A549 (cell line): ENCODE measurements at regions not wholly inside any gene's neighbourhood (a gene's known extent, or its start where the extent isn't known, plus 50 kb on each side); places are given as distances from the start of the nearest gene placed in this dataset.
A peak's percentile ranks its signal among the peaks of the same experiment; 100 is the strongest.

Experiments used
- ATAC-seq, 2 experiments: fragments of 200-7000 bp in 1 of 2; fragments of >200 bp in 1 of 2; cut with Nextera tagmentation in 1 of 2; cut with Tn5 transposase in 1 of 2; 3 replicates each; pipeline versions ENCODE4 v1.8.0 to v1.9.1; 2018 to 2020; ENCODE audit warnings: mild to moderate bottlenecking in 1 of 2, moderate library complexity in 1 of 2
- CTCF ChIA-PET: fragments of 300-600 bp; sonication (Branson Sonifier 250); formaldehyde crosslinking; extraction: SDS; loops from one replicate; lab custom pipeline; 2021; ENCODE audit warnings: antibody characterized with exemption, inconsistent platforms; lab: Yijun Ruan, JAX
- POLR2A ChIA-PET: fragments of 350-600 bp; formaldehyde crosslinking; extraction: SDS; loops from one replicate; lab custom pipeline; 2021; ENCODE audit warnings: antibody characterized with exemption, inconsistent platforms; lab: Yijun Ruan, JAX
- DNase-seq, 2 experiments: peaks; one replicate each; pipeline versions ENCODE4 v3.0.0 to v3.0.0-alpha.2; 2011 to 2016; ENCODE audit warnings: low read depth in 1 of 2, low spot score in 1 of 2
- FAIRE-seq: peaks from 2 replicates; lab custom pipeline; 2011; peaks lifted over from hg19 to GRCh38; lab: Jason Lieb, UNC
- H3K27ac ChIP-seq, 2 experiments: fragments of >200 bp; sonication (Bioruptor Twin); formaldehyde crosslinking; 3 replicates each; pipeline ENCODE4 v1.5.1; 2016 to 2017
- H3K4me1 ChIP-seq: fragments of >200 bp; sonication (Bioruptor Twin); formaldehyde crosslinking; 3 replicates; pipeline ENCODE4 v1.6.1; 2016
- H3K4me2 ChIP-seq: fragments of >200 bp; sonication (Bioruptor Twin); formaldehyde crosslinking; 3 replicates; pipeline ENCODE4 v1.6.1; 2016
- H3K4me3 ChIP-seq: fragments of >200 bp; sonication (Bioruptor Twin); formaldehyde crosslinking; 3 replicates; pipeline ENCODE4 v1.5.1; 2016
- H3K9me3 ChIP-seq: fragments of >200 bp; sonication (Bioruptor Twin); formaldehyde crosslinking; 3 replicates; pipeline ENCODE4 v1.6.1; 2016
- BHLHE40 ChIP-seq: IDR thresholded peaks from 2 replicates; pipeline ENCODE4 v1.6.1; 2012; ENCODE audit warnings: low read depth, low read length, inconsistent platforms
- CBX2 ChIP-seq: fragments of 200-600 bp; sonication (generic); IDR thresholded peaks from 2 replicates; pipeline ENCODE4 v1.6.1; 2016; ENCODE audit warnings: low read depth, mild to moderate bottlenecking, borderline replicate concordance
- CHD2 ChIP-seq: fragments of 150-350 bp; IDR thresholded peaks from 2 replicates; pipeline ENCODE4 v1.6.1; 2014; ENCODE audit warnings: low read length; ENCODE audit not compliant: partially characterized antibody
- CHD4 ChIP-seq: fragments of 200-600 bp; sonication (generic); IDR thresholded peaks from 2 replicates; pipeline ENCODE4 v1.6.1; 2016; ENCODE audit warnings: antibody characterized with exemption, mild to moderate bottlenecking, borderline replicate concordance
- FOSL2 ChIP-seq, 2 experiments: fragments of 450-650 bp in 1 of 2; fragments of >200 bp in 1 of 2; sonication (Bioruptor Twin) in 1 of 2; formaldehyde crosslinking; IDR thresholded peaks; 2 replicates each; pipeline versions ENCODE4 v1.5.0 to v1.6.1; 2016 to 2020; ENCODE audit warnings: mild to moderate bottlenecking in 1 of 2, moderate library complexity in 1 of 2
- FOXS1 ChIP-seq: fragments of 250-450 bp; sonication (Bioruptor Pico); IDR thresholded peaks from 2 replicates; pipeline ENCODE4 v1.5.0; 2020; ENCODE audit warnings: mild to moderate bottlenecking, moderate library complexity
- JUN ChIP-seq, 2 experiments: fragments of >200 bp; sonication (Bioruptor Twin); formaldehyde crosslinking; IDR thresholded peaks; 2 replicates in 1 of 2; 3 replicates in 1 of 2; pipeline ENCODE4 v1.6.1; 2016 to 2017
- JUNB ChIP-seq: fragments of >200 bp; sonication (Bioruptor Twin); formaldehyde crosslinking; IDR thresholded peaks from 2 replicates; pipeline ENCODE4 v1.6.1; 2016
- MAZ ChIP-seq: fragments of 150-350 bp; IDR thresholded peaks from 2 replicates; pipeline ENCODE4 v1.6.1; 2014; ENCODE audit warnings: antibody characterized with exemption, low read depth, low read length, borderline replicate concordance
- NR3C1 ChIP-seq: fragments of >200 bp; sonication (Bioruptor Twin); formaldehyde crosslinking; IDR thresholded peaks from 3 replicates; pipeline ENCODE4 v1.6.1; 2017
- POLR2AphosphoS2 ChIP-seq: conservative IDR thresholded peaks from 2 replicates; pipeline ENCODE4 v1.6.1; 2012; ENCODE audit warnings: low read length, improper control_type of control experiment, inconsistent platforms
- RAD21 ChIP-seq, 2 experiments: fragments of >200 bp in 1 of 2; sonication (Bioruptor Twin) in 1 of 2; formaldehyde crosslinking in 1 of 2; IDR thresholded peaks in 1 of 2; conservative IDR thresholded peaks in 1 of 2; 2 replicates in 1 of 2; 3 replicates in 1 of 2; pipeline ENCODE4 v1.6.1; 2012 to 2018; ENCODE audit warnings: inconsistent platforms in 1 of 2
- RNF2 ChIP-seq: fragments of 200-600 bp; sonication (generic); IDR thresholded peaks from 2 replicates; pipeline ENCODE4 v1.6.1; 2016; ENCODE audit warnings: low read depth, mild to moderate bottlenecking, antibody characterized with exemption, moderate library complexity, borderline replicate concordance
- SMC3 ChIP-seq: fragments of >200 bp; sonication (Bioruptor Twin); formaldehyde crosslinking; IDR thresholded peaks from 3 replicates; pipeline ENCODE4 v1.6.1; 2018; ENCODE audit warnings: inconsistent platforms
- SREBF2 ChIP-seq: fragments of 450-650 bp; IDR thresholded peaks from 2 replicates; pipeline ENCODE4 v1.6.1; 2014; ENCODE audit warnings: mild to moderate bottlenecking, moderate library complexity
- ZFP36 ChIP-seq: fragments of 450-650 bp; IDR thresholded peaks from 2 replicates; pipeline ENCODE4 v1.6.1; 2014; ENCODE audit warnings: borderline replicate concordance; ENCODE audit not compliant: partially characterized antibody
- WGBS: methylation state at CpG from one replicate; pipeline ENCODE4 v1.1.6; 2017; ENCODE audit errors: missing lambda C conversion rate; 5-methylcytosine and 5-hydroxymethylcytosine counted together
- TF ChIP-seq, protein P1 (sequence below): IDR thresholded peaks from 2 replicates; pipeline ENCODE4 v1.6.1; 2012
- TF ChIP-seq, protein P2 (sequence below): fragments of 250-450 bp; sonication (Bioruptor Pico); IDR thresholded peaks from 2 replicates; pipeline ENCODE4 v1.5.0; 2020; ENCODE audit warnings: low read depth, mild to moderate bottlenecking, moderate library complexity
- TF ChIP-seq, protein P3 (sequence below): fragments of 200-600 bp; sonication (generic); IDR thresholded peaks from 2 replicates; pipeline ENCODE4 v1.6.1; 2016; ENCODE audit warnings: antibody characterized with exemption, mild to moderate bottlenecking, moderate library complexity
- TF ChIP-seq, protein P4 (sequence below): IDR thresholded peaks from 2 replicates; pipeline ENCODE4 v1.6.1; 2012; ENCODE audit warnings: low read depth, borderline replicate concordance
- TF ChIP-seq, protein P5 (sequence below): fragments of >200 bp; sonication (Bioruptor Twin); formaldehyde crosslinking; IDR thresholded peaks from 3 replicates; pipeline ENCODE4 v1.5.1; 2016

DNA sequence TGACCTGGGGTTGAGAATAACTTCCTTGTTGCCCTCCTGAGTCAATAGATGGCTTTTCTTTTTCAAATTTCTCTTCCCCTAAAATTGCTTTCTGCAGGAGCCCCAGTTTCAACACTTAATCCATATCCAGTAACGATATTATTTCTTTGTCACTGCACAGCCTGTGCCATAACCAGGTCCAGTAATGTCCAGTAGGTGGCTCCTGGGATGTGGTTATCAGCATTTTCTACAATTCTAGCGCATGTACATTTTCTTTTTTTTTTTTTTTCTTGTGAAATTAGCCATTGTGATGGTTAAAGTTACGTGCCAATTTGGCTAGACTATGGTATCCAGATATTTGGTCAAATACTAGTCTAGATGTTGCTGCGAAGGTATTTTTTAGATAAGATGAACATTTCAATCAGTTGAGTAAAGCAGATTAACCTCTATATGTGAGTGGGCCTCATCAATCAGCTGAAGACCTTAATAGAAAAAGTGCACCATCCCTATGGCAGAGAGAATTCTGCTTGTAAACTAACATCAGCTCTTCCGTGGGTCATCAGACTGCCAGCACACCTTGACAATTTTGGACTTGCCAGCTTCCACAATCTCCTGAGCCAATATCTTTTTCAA, 72.9 kb upstream of the SCG2 start:
- POLR2A ChIA-PET, result no interaction called here
- DNase-seq, result peak; percentile 48 to 70

DNA sequence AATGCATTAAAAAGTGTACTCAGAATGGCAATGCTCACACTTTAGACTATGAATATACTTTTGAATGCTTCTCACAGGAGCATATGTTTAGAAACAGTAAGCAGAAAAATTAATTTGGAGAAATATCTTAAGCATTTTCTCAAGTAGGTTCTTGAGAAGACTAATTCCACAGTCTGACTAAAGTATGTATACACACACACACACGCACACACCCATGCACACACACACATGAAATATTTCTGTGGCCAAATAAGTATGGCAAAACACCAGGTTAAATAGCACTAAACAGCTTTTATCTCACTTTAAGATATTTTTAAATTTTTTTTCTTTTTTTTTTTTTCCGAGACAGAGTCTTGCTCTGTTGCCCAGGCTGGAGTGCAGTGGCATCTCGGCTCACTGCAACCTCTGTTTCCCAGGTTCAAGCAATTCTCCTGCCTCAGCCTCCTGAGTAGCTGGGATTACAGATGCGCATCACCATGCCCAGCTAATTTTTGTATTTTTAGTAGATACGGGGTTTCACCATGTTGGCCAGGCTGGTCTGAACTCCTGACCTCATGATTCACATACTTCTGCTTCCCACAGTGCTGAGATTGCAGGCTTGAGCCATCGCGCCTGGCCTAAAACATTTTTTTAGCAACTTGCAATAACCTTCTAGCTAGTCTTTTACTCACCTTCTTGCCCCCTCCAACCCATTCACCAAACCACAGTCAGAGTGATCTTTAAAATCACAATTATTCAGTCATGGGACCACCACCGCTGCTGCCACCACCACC, 67.5 kb upstream of the SCG2 start:
- H3K4me3 ChIP-seq, result no peak overlapping the region
- peaks cover 2% of the 10 kb centered on the region; the same call in 1 of the 3 replicates for H3K4me1 ChIP-seq
- no peak; a peak in 1 of 6 replicates for ATAC-seq
- ChIA-PET CTCF (interaction anchor here (0.9 kb wide), 3 partner anchors 91 to 698 kb away, joined by 3 read pairs; no protein-coding TSS in a partner anchor), POLR2A (no interaction called here)
- DNase-seq, result no peak
- no peaks in the 10 kb centered on the region for H3K9me3 ChIP-seq
- 86% methylated on average over 8 of the region's 8 CpGs for WGBS
- no peak for FAIRE-seq
- no peak overlapping the region for H3K27ac ChIP-seq
- TF ChIP-seq ZFP36 (no peak), FOSL2 (IDR thresholded peaks at IDR 0.05) (no peak), FOSL2 (CRISPR knock-in tag; IDR thresholded peaks at IDR 0.05) (no peak), SREBF2 (no peak), CHD2 (no peak), BHLHE40 (no peak), POLR2AphosphoS2 (no peak), JUN (IDR thresholded peaks at IDR 0.05) (no peak), FOXS1 (CRISPR knock-in tag) (no peak), RNF2 (no peak), JUNB (no peak), CBX2 (no peak), SMC3 (no peak), CHD4 (no peak), MAZ (no peak), NR3C1 (no peak)
- TF ChIP-seq, protein P1, sequence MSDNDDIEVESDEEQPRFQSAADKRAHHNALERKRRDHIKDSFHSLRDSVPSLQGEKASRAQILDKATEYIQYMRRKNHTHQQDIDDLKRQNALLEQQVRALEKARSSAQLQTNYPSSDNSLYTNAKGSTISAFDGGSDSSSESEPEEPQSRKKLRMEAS, result no peak
- TF ChIP-seq, protein P2, sequence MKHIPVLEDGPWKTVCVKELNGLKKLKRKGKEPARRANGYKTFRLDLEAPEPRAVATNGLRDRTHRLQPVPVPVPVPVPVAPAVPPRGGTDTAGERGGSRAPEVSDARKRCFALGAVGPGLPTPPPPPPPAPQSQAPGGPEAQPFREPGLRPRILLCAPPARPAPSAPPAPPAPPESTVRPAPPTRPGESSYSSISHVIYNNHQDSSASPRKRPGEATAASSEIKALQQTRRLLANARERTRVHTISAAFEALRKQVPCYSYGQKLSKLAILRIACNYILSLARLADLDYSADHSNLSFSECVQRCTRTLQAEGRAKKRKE (CRISPR knock-in tag), result no peak
- TF ChIP-seq, protein P3, sequence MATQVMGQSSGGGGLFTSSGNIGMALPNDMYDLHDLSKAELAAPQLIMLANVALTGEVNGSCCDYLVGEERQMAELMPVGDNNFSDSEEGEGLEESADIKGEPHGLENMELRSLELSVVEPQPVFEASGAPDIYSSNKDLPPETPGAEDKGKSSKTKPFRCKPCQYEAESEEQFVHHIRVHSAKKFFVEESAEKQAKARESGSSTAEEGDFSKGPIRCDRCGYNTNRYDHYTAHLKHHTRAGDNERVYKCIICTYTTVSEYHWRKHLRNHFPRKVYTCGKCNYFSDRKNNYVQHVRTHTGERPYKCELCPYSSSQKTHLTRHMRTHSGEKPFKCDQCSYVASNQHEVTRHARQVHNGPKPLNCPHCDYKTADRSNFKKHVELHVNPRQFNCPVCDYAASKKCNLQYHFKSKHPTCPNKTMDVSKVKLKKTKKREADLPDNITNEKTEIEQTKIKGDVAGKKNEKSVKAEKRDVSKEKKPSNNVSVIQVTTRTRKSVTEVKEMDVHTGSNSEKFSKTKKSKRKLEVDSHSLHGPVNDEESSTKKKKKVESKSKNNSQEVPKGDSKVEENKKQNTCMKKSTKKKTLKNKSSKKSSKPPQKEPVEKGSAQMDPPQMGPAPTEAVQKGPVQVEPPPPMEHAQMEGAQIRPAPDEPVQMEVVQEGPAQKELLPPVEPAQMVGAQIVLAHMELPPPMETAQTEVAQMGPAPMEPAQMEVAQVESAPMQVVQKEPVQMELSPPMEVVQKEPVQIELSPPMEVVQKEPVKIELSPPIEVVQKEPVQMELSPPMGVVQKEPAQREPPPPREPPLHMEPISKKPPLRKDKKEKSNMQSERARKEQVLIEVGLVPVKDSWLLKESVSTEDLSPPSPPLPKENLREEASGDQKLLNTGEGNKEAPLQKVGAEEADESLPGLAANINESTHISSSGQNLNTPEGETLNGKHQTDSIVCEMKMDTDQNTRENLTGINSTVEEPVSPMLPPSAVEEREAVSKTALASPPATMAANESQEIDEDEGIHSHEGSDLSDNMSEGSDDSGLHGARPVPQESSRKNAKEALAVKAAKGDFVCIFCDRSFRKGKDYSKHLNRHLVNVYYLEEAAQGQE, result no peak
- TF ChIP-seq, protein P4, sequence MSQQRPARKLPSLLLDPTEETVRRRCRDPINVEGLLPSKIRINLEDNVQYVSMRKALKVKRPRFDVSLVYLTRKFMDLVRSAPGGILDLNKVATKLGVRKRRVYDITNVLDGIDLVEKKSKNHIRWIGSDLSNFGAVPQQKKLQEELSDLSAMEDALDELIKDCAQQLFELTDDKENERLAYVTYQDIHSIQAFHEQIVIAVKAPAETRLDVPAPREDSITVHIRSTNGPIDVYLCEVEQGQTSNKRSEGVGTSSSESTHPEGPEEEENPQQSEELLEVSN, result no peak
- H3K4me2 ChIP-seq, result no peak overlapping the region

More for the DNA sequence above, 72.9 kb upstream of the SCG2 start:
- FAIRE-seq, result no peak
- TF ChIP-seq, protein P5, sequence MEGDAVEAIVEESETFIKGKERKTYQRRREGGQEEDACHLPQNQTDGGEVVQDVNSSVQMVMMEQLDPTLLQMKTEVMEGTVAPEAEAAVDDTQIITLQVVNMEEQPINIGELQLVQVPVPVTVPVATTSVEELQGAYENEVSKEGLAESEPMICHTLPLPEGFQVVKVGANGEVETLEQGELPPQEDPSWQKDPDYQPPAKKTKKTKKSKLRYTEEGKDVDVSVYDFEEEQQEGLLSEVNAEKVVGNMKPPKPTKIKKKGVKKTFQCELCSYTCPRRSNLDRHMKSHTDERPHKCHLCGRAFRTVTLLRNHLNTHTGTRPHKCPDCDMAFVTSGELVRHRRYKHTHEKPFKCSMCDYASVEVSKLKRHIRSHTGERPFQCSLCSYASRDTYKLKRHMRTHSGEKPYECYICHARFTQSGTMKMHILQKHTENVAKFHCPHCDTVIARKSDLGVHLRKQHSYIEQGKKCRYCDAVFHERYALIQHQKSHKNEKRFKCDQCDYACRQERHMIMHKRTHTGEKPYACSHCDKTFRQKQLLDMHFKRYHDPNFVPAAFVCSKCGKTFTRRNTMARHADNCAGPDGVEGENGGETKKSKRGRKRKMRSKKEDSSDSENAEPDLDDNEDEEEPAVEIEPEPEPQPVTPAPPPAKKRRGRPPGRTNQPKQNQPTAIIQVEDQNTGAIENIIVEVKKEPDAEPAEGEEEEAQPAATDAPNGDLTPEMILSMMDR, result peak; percentile 82
- TF ChIP-seq RAD21 (conservative IDR thresholded peaks at IDR 0.05 in 1 of 2, IDR thresholded peaks at IDR 0.05 in 1 of 2), result peak; percentile 81 to 86
- no peak for TF ChIP-seq FOSL2 (IDR thresholded peaks at IDR 0.05)
- no peak for TF ChIP-seq FOSL2 (CRISPR knock-in tag; IDR thresholded peaks at IDR 0.05)
- TF ChIP-seq, protein P1, result 0 out of 2 replicates have a peak, but pooled peaks have one; percentile 28
- TF ChIP-seq SMC3, result peak; percentile 91
- peak overlapping the region; percentile 29 for H3K4me2 ChIP-seq
- H3K9me3 ChIP-seq, result no peaks in the 10 kb centered on the region
- H3K27ac ChIP-seq, result peak overlapping the region; percentile 41 to 79
- CTCF ChIA-PET, result interaction anchor here (0.7 to 4.5 kb wide), 16 partner anchors 11 to 296 kb away, joined by 3 to 30 read pairs (median 4); no protein-coding TSS in a partner anchor
- 32% methylated on average over 5 of the region's 5 CpGs for WGBS
- H3K4me3 ChIP-seq, result no peak overlapping the region
- ATAC-seq, result peak; percentile 92 to 99
- H3K4me1 ChIP-seq, result peaks cover 21% of the 10 kb centered on the region
